HG02852 (cell line): ENCODE measurements at regions not wholly inside any gene's neighbourhood (a gene's known extent, or its start where the extent isn't known, plus 50 kb on each side); places are given as distances from the start of the nearest gene placed in this dataset.
"Not testable (repeated sequence)": the region's sequence is repeated elsewhere in the genome, so short reads cannot be mapped to it uniquely, and the experiment has no call there.

Source experiments
- ATAC-seq: cut with Tn5 transposase; IDR thresholded peaks from one replicate; pipeline ENCODE4 v1.9.1; 2021; ENCODE audit warnings: mild to moderate bottlenecking, moderate library complexity; ENCODE audit not compliant: unreplicated experiment

DNA sequence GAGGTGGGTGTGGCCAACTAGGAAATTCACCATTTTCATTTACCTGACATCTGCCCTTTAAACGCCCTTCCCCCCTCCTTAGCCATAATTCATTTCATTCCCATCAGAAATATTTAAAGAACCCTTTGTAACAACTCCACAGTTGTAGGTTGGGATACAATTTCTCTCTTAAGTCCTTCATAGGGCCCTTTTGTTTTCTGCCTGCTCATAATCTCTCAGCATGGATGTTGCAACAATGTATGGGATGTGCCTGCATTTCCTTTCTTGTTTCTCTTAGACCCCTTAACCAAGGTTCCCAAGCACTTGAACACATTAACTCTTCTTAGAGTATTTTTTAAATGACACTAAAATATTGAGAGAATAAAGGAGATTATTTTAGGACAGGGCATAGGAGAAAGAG is 51.7 kb upstream of the MYO10 start:
- ATAC-seq: no peak

DNA sequence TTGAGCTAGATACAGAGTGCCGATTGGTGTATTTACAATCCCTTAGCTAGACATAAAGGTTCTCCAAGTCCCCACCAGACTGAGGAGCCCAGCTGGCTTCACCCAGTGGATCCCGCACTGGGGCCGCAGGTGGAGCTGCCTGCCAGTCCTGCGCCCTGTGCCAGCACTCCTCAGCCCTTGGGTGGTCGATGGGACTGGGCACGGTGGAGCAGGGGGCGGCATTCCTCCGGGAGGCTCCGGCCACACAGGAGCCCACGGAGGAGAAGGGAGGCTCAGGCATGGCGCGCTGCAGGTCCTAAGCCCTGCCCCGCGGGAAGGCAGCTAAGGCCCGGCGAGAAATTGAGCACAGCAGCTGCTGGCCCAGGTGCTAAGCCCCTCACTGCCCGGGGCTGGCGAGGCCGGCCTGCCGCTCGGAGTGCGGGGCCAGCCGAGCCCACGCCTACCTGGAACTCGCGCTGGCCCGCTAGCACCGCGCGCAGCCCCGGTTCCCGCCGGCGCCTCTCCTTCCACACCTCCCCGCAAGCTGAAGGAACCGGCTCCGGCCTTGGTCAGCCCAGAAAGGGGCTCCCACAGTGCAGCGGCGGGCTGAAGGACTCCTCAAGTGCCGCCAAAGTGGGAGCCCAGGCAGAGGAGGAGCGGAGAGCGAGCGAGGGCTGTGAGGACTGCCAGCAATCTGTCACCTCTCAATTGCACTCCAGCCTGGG is 54.9 kb upstream of the MYO10 start:
- not testable (repeated sequence) for ATAC-seq

GRCh38 chr5:16992006-16992405 is 55.9 kb upstream of the MYO10 start:
- ATAC-seq: no peak

- no peak for ATAC-seq
Observed at GRCh38 chr5:16992444-16992843, 56.4 kb upstream of the MYO10 start.

DNA sequence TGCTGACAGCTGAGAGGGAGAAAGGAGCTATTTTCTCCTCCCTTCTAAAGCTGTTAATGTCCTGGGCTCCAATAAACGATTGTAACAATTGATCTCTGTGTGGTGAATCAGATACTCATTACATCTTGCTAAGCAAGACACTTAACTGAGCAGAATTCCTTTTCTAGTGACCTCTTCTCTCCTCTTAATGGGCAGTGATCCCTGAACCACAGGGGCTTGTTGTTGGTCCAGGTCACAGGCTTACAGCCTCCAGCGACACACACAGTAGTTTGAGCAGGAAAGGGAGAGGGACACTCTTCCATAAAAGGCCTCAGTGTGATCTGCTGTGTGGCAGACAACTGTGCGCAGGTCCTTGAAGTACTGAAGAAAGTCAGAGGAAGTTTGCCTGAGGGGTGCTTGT is 58.5 kb upstream of the MYO10 start:
- no peak for ATAC-seq

GRCh38 chr5:16995372-16995771 is 59.3 kb upstream of the MYO10 start:
- no peak for ATAC-seq

- ATAC-seq: no peak
Observed at GRCh38 chr5:17000291-17000939, 64.3 kb upstream of the MYO10 start.

GRCh38 chr5:17001428-17001827 is 65.3 kb upstream of the MYO10 start:
- ATAC-seq: no peak

DNA sequence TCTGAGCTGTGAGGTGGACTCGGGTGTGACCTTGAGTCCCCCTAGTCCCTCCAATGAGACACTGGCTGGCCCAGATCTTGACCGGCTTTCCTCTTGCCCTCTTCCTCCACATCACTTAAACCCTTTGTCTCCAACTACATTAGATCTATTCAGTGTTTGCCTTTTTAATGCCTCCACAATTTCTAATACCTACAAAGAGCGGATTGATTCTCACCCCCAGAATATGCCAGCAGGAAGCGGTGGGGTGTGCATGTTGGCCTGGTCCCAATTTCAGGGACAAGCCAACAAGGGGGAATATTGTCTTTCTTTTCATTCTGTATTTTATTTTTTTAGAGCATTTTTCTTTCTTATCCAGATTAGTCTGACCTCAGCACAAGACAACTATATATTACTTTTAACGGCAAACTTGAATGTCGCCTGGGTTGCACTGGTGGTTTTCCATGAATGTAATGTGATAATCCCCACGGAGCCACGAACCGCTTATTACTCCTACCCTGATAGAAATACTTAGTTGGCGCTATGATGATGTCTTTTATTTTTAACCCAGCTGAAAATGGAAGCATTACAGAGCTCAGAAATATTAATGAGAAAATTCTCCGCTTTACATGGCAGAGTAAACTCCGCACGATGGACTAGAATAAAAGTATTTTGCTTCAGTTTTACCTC is 68.5 kb upstream of the MYO10 start:
- ATAC-seq: no peak

DNA sequence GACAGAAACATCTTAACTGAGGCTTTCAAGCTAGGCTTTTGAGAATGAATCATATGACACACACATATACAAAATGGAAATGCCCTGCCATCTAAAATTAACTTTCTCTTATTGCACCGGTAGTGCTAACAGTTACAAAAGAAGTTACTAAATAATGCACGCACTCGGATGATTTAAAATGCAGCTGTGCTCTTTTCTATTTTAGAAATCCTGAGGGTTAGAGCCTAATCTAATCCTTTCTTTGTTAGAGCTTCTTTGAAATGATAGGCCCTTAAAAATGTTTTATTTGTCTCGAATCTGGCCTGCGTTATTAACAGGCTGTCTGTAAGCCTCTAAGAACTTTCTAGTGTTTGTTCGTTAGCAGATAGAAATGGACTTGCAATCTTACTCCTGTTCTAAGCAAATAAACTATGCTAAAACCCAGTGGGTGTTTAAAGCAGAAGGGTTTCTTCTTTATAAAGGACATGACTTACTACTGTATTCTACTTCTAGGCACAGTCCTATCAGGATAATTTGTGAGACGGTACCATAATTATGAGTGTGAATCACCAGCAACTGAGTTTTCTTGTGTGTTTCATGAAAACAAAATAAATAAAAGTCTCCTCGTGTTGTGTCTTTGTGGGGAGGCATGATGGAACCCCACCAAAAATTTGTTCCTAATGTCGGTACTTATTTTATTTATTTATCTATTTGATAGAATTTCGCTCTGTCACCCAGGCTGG is 69.2 kb upstream of the MYO10 start:
- no peak for ATAC-seq

- no peak for ATAC-seq
Observed at GRCh38 chr5:17012289-17012688, 76.2 kb upstream of the MYO10 start.

DNA sequence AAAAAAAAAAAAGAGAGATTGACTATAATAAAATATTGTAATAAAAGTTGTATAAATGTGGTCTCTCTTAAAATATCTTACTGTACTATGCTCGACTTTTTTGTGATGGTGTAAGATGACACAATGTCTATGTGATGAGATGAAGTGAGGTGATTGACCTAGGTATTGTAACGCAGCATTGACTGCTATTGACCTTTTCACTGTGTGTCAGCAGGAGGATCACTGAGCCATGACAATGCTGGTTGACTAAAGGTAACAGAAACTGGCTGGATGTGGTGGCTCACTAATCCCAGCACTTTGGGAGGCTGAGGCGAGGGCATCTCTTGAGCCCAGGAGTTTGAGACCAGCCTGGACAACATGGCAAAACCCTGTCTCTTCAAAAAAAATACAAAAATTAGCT is 78.6 kb upstream of the MYO10 start:
- ATAC-seq: no peak

GRCh38 chr5:17018871-17019270 is 82.8 kb upstream of the MYO10 start:
- ATAC-seq: no peak

DNA sequence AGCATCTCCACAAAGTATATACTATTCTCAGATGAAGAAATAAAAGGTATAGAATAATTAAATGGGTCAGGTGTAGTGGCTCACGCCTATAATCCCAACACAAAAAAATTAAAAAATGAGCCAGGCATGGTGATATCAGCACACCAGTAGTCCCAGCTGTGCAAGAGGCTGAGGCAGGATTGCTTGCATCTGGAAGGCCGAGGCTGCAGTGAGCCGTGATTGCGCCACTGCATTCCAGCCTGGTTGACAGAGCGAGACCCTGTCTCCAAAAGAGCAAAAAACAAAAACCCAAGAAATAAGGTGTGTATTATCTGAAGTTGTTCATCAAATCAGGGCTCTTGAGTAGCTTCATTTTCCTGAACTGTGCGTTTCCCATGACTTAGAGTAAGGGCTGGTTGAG is 83.2 kb upstream of the MYO10 start:
- ATAC-seq: no peak

DNA sequence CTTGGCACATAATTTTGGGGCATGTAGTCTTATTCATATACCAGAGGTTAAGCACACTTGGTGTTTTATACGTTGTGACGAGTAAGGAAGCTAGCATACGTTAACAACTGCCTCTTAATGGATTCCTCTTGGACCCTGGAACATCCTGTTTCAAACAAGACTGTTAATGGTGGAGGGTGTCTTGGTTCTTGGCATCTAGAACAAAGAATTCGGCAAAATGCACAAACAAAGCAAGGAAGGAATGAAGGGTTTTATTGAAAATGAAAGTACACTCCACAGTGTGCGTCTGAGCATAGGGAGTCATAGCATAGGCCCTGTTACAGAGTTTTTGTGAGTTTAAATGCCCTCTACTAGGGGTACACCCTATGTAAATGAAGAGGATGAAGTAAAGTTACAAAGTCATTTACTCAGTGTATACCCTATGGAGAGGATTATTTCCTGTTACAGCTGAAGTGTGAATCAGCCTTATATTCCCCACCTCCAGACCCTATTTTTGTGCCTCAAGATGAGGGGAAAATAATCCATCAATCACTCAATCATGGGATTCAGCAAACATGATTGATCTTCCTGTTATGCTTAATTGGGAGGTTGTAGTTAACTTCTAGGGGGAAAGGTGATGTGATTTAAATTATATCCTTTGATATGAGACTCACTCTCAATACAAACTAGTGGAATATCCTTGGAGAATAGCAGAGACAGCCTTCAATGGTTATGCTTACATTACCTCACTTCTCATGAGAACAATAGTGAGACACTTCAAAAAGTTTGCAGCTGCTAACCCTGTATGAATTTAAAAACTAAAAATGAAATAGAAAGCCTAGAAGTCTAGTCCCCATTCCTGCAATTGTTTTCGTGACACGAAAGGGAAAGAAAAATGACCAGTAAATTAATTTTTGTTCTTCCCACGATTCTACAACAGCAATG is 84.9 kb upstream of the MYO10 start:
- ATAC-seq: no peak

GRCh38 chr5:17021602-17021932 is 85.5 kb upstream of the MYO10 start:
- ATAC-seq: no peak

DNA sequence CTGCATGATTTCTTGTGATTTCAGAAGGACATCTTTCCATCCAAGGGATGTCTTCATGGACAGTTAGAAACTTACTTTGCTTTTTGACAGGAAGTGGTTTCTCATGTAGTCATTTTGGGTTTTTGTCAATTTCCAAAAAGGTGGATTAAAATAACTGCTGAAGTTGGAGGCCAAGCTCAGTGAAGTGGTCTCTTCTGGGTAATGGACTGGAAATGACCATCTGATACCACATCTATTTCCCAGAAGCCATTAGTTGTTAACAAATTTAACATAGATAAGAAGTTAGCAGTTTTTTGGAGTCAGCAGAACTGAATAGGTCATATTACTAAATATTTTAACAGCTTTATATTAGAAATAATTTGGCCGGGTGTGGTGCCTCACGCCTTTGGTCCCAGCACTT is 86.2 kb upstream of the MYO10 start:
- ATAC-seq: no peak

GRCh38 chr5:17024686-17025180 is 88.6 kb upstream of the MYO10 start:
- no peak for ATAC-seq

DNA sequence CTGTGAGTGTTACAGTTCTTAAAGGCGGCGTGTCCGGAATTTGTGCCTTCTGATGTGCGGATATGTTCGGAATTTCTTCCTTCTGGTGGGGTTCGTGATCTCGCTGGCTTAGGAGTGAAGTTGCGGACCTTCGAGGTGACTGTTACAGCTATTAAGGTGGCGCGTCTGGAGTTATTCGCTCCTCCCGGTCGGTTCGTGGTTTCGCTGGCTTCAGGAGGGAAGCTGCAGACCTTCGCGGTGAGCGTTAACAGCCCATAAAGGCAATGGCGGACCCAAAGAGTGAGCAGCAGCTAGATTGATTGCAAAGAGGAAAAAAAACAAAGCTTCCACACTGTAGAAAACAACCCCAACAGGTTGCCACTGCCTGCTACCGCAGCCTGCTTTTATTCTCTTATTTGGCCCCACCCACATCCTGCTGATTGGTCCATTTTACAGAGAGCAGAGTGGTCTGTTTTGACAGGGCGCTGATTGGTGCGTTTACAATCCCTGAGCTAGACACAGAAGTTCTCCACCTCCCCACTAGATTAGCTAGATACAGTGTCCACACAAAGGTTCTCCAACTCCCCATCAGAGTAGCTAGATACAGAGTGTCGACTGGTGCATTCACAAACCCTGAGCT is 95.7 kb upstream of the MYO10 start:
- ATAC-seq: not testable (repeated sequence)
